ENCODE measurements at regions not wholly inside any gene's neighbourhood (a gene's known extent, or its start where the extent isn't known, plus 50 kb on each side); places are given as distances from the start of the nearest gene placed in this dataset.

DNA sequence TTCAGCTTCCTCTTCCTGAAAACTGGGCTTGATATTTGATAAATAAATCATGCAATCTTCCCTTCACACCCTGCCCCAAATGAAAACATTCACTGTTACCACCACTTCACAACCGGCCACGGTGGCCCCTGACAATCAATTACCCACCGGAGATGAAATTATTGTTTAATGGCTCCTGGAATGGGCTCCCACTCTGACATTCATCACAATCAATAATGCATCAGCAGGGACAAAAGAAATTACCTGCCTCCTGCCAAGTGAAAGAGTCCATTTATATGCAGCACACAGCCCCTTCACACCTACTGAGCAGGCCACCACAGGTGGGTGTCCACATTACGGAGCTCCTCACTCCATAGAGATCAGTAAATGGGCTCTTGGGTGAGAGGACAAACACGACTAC is 193.5 kb upstream of the SNX19 start:
- Histone ChIP-seq H3K27me3 (replicated peaks) (no peaks in the 10 kb centered on the region), H3K27ac (no peak overlapping the region), H3K4me3 (ENCODE audit: low read depth, low read length) (no peak overlapping the region), H3K36me3 (replicated peaks) (no peaks in the 10 kb centered on the region)
- TF ChIP-seq, protein P1, sequence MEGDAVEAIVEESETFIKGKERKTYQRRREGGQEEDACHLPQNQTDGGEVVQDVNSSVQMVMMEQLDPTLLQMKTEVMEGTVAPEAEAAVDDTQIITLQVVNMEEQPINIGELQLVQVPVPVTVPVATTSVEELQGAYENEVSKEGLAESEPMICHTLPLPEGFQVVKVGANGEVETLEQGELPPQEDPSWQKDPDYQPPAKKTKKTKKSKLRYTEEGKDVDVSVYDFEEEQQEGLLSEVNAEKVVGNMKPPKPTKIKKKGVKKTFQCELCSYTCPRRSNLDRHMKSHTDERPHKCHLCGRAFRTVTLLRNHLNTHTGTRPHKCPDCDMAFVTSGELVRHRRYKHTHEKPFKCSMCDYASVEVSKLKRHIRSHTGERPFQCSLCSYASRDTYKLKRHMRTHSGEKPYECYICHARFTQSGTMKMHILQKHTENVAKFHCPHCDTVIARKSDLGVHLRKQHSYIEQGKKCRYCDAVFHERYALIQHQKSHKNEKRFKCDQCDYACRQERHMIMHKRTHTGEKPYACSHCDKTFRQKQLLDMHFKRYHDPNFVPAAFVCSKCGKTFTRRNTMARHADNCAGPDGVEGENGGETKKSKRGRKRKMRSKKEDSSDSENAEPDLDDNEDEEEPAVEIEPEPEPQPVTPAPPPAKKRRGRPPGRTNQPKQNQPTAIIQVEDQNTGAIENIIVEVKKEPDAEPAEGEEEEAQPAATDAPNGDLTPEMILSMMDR (IDR thresholded peaks at IDR 0.05; ENCODE audit: low read depth, low read length, missing control alignments): no peak
- in situ Hi-C loops (cut with HindIII; ENCODE audit: low pct_ligation_motif_present, low sequenced_read_pairs): no loop called here
- DNase-seq: no peak

DNA sequence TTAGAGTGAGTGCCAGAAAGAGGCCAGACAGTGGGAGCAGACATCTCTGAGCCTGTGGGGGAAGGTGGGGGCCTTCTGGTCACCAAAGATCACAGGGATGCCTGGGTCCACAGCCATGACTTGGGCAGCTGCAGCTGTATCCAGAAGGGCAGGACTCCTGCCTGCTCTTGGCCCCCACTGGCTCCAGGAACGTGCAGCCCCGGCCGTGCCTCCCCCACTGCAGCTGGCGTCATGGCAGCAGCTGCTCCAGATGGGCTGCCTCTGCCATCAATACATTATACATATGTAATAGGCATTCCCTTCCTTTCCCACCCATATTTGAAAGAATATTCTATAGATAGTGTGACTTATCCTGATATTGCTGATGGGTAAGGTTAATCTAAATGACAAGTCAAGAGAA is 195.5 kb upstream of the SNX19 start:
- no peak for DNase-seq
- Histone ChIP-seq H3K27me3 (replicated peaks) (no peaks in the 10 kb centered on the region), H3K27ac (no peak overlapping the region), H3K4me3 (ENCODE audit: low read depth, low read length) (no peak overlapping the region), H3K36me3 (replicated peaks) (no peaks in the 10 kb centered on the region)
- in situ Hi-C loops (cut with HindIII; ENCODE audit: low pct_ligation_motif_present, low sequenced_read_pairs): no loop called here
- TF ChIP-seq, protein P1 (IDR thresholded peaks at IDR 0.05; ENCODE audit: low read depth, low read length, missing control alignments): no peak

DNA sequence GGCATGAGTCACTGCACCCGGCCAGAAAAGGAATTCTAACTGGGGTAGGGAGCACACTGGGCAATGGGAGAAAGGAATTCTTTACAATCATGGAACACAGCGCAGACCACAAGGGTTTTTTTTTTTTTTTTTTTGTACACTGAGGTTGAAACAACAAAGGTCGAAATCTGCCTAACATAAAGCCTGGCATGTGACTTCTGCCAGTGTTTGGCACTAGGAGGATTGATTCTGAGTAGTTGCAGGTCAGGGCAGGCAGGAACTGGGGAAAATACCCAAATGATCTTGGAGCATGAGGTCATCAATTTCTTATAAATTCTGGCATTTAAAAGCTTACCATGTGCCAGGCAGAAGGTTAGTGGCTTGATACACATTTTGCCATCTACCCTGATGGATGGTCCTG is 202.0 kb upstream of the SNX19 start:
- TF ChIP-seq, protein P1 (IDR thresholded peaks at IDR 0.05; ENCODE audit: low read depth, low read length, missing control alignments): no peak
- no peak overlapping the region for H3K4me3 ChIP-seq (ENCODE audit: low read depth, low read length)
- no peak overlapping the region for H3K27ac ChIP-seq
- no peaks in the 10 kb centered on the region for H3K36me3 ChIP-seq (replicated peaks)
- in situ Hi-C loops (cut with HindIII; ENCODE audit: low pct_ligation_motif_present, low sequenced_read_pairs): no loop called here
- H3K27me3 ChIP-seq (replicated peaks): no peaks in the 10 kb centered on the region
- DNase-seq: no peak

DNA sequence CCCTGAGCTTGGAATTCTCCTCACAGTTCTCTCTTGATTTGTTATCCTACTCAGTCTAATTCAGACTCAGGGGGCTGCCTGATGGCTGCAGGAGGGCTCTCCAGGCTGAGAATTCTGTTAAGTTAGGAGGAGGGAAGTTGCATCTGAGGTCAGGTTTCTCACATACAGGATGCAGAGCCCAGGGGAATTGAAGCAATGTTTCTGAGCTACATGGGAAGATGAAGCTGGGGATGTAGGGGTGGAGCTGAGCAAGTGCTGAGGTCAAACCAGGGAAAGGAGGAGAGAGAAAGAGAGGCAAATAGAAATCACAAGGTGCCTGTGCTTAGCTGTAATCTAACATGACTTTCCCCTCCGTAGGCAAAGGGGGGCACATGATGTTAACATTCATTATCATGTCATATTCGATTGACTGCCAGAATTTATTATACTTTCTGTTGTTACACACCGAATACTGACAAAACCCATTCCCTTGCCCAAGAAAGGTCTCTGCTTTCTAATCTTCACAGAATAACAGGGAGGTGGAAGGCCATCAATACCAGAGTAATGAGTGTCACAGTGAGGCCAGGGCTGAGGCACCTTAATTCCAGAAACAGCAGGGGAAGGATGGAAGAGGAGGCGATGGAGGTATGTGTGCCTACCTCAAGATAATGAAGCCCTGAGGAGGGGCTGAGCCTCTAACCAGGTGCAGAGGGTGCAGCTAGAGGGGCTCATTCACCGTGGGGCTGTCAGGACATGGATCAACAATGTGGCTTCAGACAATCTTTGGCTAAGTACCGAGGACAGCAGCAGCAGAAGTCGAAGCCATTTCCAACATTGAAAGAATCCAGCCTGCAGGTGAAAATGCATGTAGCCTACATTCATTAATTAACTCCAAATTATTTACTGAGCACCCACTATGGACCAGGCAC is 205.4 kb upstream of the SNX19 start:
- Histone ChIP-seq H3K27ac (no peak overlapping the region), H3K36me3 (replicated peaks) (no peaks in the 10 kb centered on the region), H3K27me3 (replicated peaks) (no peaks in the 10 kb centered on the region), H3K4me3 (ENCODE audit: low read depth, low read length) (no peak overlapping the region)
- TF ChIP-seq, protein P1 (IDR thresholded peaks at IDR 0.05; ENCODE audit: low read depth, low read length, missing control alignments): no peak
- DNase-seq: no peak
- in situ Hi-C loops (cut with HindIII; ENCODE audit: low pct_ligation_motif_present, low sequenced_read_pairs): no loop called here

DNA sequence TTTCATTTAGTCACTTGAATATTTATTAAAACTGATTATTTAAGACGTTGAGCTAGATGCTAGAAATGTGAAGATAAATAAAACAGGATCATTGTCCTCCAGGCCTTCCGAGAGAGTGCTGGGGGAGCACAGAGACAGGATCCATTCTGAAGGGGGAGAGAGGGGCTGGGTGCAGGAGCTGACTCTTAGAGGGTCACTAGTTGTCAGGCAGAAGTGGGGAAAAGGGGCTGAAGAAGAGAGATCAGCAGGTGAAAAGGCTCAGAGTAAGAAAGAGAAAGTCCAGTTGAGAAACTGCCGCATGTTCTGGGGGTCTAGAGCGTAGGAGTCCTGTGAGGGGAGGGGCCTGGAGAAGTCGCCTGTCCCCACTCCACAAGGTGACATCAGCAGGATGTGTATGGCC is 206.2 kb upstream of the SNX19 start:
- Histone ChIP-seq H3K4me3 (ENCODE audit: low read depth, low read length) (no peak overlapping the region), H3K27ac (no peak overlapping the region), H3K27me3 (replicated peaks) (no peaks in the 10 kb centered on the region), H3K36me3 (replicated peaks) (no peaks in the 10 kb centered on the region)
- in situ Hi-C loops (cut with HindIII; ENCODE audit: low pct_ligation_motif_present, low sequenced_read_pairs): no loop called here
- TF ChIP-seq, protein P1 (IDR thresholded peaks at IDR 0.05; ENCODE audit: low read depth, low read length, missing control alignments): no peak
- no peak for DNase-seq
